NT2/D1 (cell line): ENCODE measurements at regions not wholly inside any gene's neighbourhood (a gene's known extent, or its start where the extent isn't known, plus 50 kb on each side); places are given as distances from the start of the nearest gene placed in this dataset.

Experiments used
- DNase-seq: peaks from one replicate; pipeline ENCODE4 v3.0.0-alpha.2; 2011; ENCODE audit warnings: low read depth, low spot score
- H3K27me3 ChIP-seq: 2 replicates; pipeline ENCODE4 v1.6.0; 2011; ENCODE audit warnings: mild to moderate bottlenecking; ENCODE audit not compliant: insufficient read length, insufficient read depth
- H3K36me3 ChIP-seq: 2 replicates; pipeline ENCODE4 v1.6.1; 2011; ENCODE audit warnings: mild to moderate bottlenecking, low read length, mixed read lengths; ENCODE audit not compliant: insufficient read depth, insufficient read length
- H3K4me1 ChIP-seq: 2 replicates; pipeline ENCODE4 v1.5.1; 2011; ENCODE audit not compliant: insufficient read depth, insufficient read length
- H3K4me3 ChIP-seq: 2 replicates; pipeline ENCODE4 v1.5.1; 2011; ENCODE audit warnings: low read depth; ENCODE audit not compliant: insufficient read length
- H3K9ac ChIP-seq: 2 replicates; pipeline ENCODE4 v1.6.0; 2011; ENCODE audit warnings: low read depth; ENCODE audit not compliant: insufficient read length
- H3K9me3 ChIP-seq: 2 replicates; pipeline ENCODE4 v1.5.1; 2011; ENCODE audit warnings: mild to moderate bottlenecking, low read length; ENCODE audit not compliant: insufficient read depth
- SUZ12 ChIP-seq: IDR thresholded peaks from 2 replicates; pipeline ENCODE4 v1.6.1; 2011; ENCODE audit not compliant: insufficient read length, insufficient read depth; ENCODE audit errors: extremely low read depth
- YY1 ChIP-seq: IDR thresholded peaks from 2 replicates; pipeline ENCODE4 v1.6.1; 2011; ENCODE audit not compliant: insufficient read length, insufficient read depth
- ZNF274 ChIP-seq: IDR thresholded peaks from 2 replicates; pipeline ENCODE4 v1.6.1; 2011; ENCODE audit warnings: mild to moderate bottlenecking, low read depth, low read length

- no peaks in the 10 kb centered on the region for H3K9me3 ChIP-seq
- no peaks in the 10 kb centered on the region for H3K4me1 ChIP-seq
- H3K27me3 ChIP-seq, result no peaks in the 10 kb centered on the region
- no peak for DNase-seq
- no peak overlapping the region for H3K9ac ChIP-seq
- no peaks in the 10 kb centered on the region for H3K36me3 ChIP-seq
- no peak overlapping the region for H3K4me3 ChIP-seq
- no peak for TF ChIP-seq YY1
Measured at GRCh38 chr3:30458376-30459171, 147.8 kb upstream of the TGFBR2 start.

- H3K9me3 ChIP-seq, result no peaks in the 10 kb centered on the region
- no peaks in the 10 kb centered on the region for H3K36me3 ChIP-seq
- H3K9ac ChIP-seq, result no peak overlapping the region
- DNase-seq, result no peak
- no peak overlapping the region for H3K4me3 ChIP-seq
- TF ChIP-seq SUZ12, result no peak
- no peak for TF ChIP-seq YY1
- TF ChIP-seq ZNF274, result no peak
- H3K4me1 ChIP-seq, result no peaks in the 10 kb centered on the region
- H3K27me3 ChIP-seq, result no peaks in the 10 kb centered on the region
Measured at GRCh38 chr3:30461311-30461710, 145.1 kb upstream of the TGFBR2 start.

- H3K36me3 ChIP-seq, result no peaks in the 10 kb centered on the region
- no peaks in the 10 kb centered on the region for H3K4me1 ChIP-seq
- no peak overlapping the region for H3K9ac ChIP-seq
- H3K4me3 ChIP-seq, result no peak overlapping the region
- H3K27me3 ChIP-seq, result no peaks in the 10 kb centered on the region
- no peaks in the 10 kb centered on the region for H3K9me3 ChIP-seq
- no peak for TF ChIP-seq YY1
- TF ChIP-seq ZNF274, result no peak
- TF ChIP-seq SUZ12, result no peak
- DNase-seq, result no peak
Measured at GRCh38 chr3:30462721-30463470, 143.5 kb upstream of the TGFBR2 start.

- Histone ChIP-seq H3K4me3 (no peak overlapping the region), H3K9me3 (no peaks in the 10 kb centered on the region), H3K27me3 (no peaks in the 10 kb centered on the region), H3K9ac (no peak overlapping the region), H3K4me1 (no peaks in the 10 kb centered on the region), H3K36me3 (no peaks in the 10 kb centered on the region)
- DNase-seq, result no peak
- TF ChIP-seq ZNF274, result no peak
- no peak for TF ChIP-seq SUZ12
- TF ChIP-seq YY1, result no peak
Measured at GRCh38 chr3:30464381-30464780, 142.0 kb upstream of the TGFBR2 start.

- no peak for DNase-seq
- Histone ChIP-seq H3K9ac (no peak overlapping the region), H3K4me3 (no peak overlapping the region), H3K9me3 (no peaks in the 10 kb centered on the region), H3K27me3 (no peaks in the 10 kb centered on the region), H3K4me1 (no peaks in the 10 kb centered on the region), H3K36me3 (no peaks in the 10 kb centered on the region)
- no peak for TF ChIP-seq SUZ12
- TF ChIP-seq ZNF274, result no peak
- TF ChIP-seq YY1, result no peak
Measured at GRCh38 chr3:30465454-30465853, 140.9 kb upstream of the TGFBR2 start.

- DNase-seq, result no peak
- Histone ChIP-seq H3K27me3 (no peaks in the 10 kb centered on the region), H3K9me3 (no peaks in the 10 kb centered on the region), H3K4me3 (no peak overlapping the region), H3K9ac (no peak overlapping the region), H3K4me1 (no peaks in the 10 kb centered on the region), H3K36me3 (no peaks in the 10 kb centered on the region)
- TF ChIP-seq YY1 (no peak), SUZ12 (no peak), ZNF274 (no peak)
Measured at GRCh38 chr3:30467596-30468238, 138.7 kb upstream of the TGFBR2 start.

- H3K27me3 ChIP-seq, result no peaks in the 10 kb centered on the region
- no peak overlapping the region for H3K4me3 ChIP-seq
- TF ChIP-seq ZNF274 (no peak), SUZ12 (no peak), YY1 (no peak)
- H3K36me3 ChIP-seq, result no peaks in the 10 kb centered on the region
- no peak overlapping the region for H3K9ac ChIP-seq
- no peak for DNase-seq
- H3K9me3 ChIP-seq, result no peaks in the 10 kb centered on the region
- H3K4me1 ChIP-seq, result no peaks in the 10 kb centered on the region
Measured at GRCh38 chr3:30469133-30469532, 137.3 kb upstream of the TGFBR2 start.
